Fibroblast of the aortic adventitia (primary cell): ENCODE measurements at regions not wholly inside any gene's neighbourhood (a gene's known extent, or its start where the extent isn't known, plus 50 kb on each side); places are given as distances from the start of the nearest gene placed in this dataset.

Experiments
- DNase-seq: peaks from one replicate; pipeline ENCODE4 v3.0.0-alpha.2; 2010; ENCODE audit warnings: low read depth
- H3K4me3 ChIP-seq: 2 replicates; pipeline ENCODE4 v1.5.1; 2011; ENCODE audit warnings: low read depth, mild to moderate bottlenecking, control low read depth, low read length, moderate library complexity
- CTCF ChIP-seq: IDR thresholded peaks from 2 replicates; pipeline ENCODE4 v1.5.1; 2011; ENCODE audit warnings: mild to moderate bottlenecking, low read length, control low read depth, inconsistent platforms; ENCODE audit not compliant: insufficient read depth

- no peak overlapping the region for H3K4me3 ChIP-seq
- no peak for DNase-seq
- no peak for TF ChIP-seq CTCF
Measured at GRCh38 chr20:43821795-43822194, 92.9 kb upstream of the TOX2 start.

- no peak for DNase-seq
- TF ChIP-seq CTCF = no peak
- H3K4me3 ChIP-seq = no peak overlapping the region
Measured at GRCh38 chr20:43820731-43821330, 93.8 kb upstream of the TOX2 start.

GRCh38 chr20:43812216-43812615 is 85.4 kb upstream of the GTSF1L start:
- no peak for TF ChIP-seq CTCF
- H3K4me3 ChIP-seq = no peak overlapping the region
- DNase-seq = no peak

- no peak for DNase-seq
- TF ChIP-seq CTCF = no peak
- H3K4me3 ChIP-seq = no peak overlapping the region
Measured at GRCh38 chr20:43809206-43809819, 82.5 kb upstream of the GTSF1L start.

GRCh38 chr20:43804781-43805180 is 78.0 kb upstream of the GTSF1L start:
- DNase-seq = no peak
- H3K4me3 ChIP-seq = no peak overlapping the region
- no peak for TF ChIP-seq CTCF

GRCh38 chr20:43803276-43803675 is 76.5 kb upstream of the GTSF1L start:
- DNase-seq = no peak
- TF ChIP-seq CTCF = no peak
- no peak overlapping the region for H3K4me3 ChIP-seq

GRCh38 chr20:43800186-43800585 is 73.4 kb upstream of the GTSF1L start:
- H3K4me3 ChIP-seq = no peak overlapping the region
- no peak for TF ChIP-seq CTCF
- no peak for DNase-seq
